ENCODE measurements at regions not wholly inside any gene's neighbourhood (a gene's known extent, or its start where the extent isn't known, plus 50 kb on each side); places are given as distances from the start of the nearest gene placed in this dataset.
A peak's percentile ranks its signal among the peaks of the same experiment; 100 is the strongest.

DNA sequence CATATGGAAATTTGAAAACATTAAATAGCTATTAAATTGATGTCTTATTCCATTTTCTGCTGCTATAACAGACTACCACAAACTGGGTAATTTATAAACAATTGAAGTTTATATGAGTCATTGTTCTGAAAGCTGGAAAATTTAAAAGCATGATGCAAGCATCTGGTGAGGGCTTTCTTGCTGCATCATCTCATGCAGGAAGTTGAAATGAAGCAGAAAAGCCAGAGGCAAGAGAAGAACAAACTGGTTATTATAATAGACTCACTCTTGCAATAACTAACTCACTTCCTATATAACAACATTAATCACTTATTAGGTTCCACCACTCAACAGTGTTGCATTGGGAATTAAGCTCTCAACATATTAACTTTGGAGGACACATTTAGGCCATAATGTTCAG lies 1277.4 kb downstream of the LRFN5 start:
- BruUV-seq (replicated peaks): no TSS peak

DNA sequence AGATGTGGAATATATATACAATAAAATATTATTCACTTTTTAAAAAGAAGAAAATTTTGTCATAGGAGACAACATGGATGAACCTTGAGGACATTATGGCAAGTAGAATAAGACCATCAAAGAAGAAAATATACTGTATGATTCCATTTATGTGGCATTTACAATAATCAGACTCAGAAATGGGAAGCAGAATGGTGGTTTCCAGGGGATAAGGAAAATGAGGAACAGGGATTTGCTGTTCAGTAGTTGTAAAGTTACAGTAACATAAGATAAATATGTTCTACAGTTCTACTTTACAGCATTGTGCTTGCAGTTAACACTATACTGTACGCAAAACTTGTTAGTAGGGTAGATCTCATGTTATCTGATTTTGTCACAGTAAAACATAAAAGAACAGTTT lies 1271.0 kb downstream of the LRFN5 start:
- H3K9me3 ChIP-seq (ENCODE audit: control insufficient read depth, insufficient read depth, low read depth, low read length): no peaks in the 10 kb centered on the region
- BruUV-seq (replicated peaks): no TSS peak
- no peaks in the 10 kb centered on the region for H3K36me3 ChIP-seq (ENCODE audit: control insufficient read depth, insufficient read depth, low read length)
- H3K27ac ChIP-seq (ENCODE audit: low read length): no peak overlapping the region
- DNase-seq (ENCODE audit: low read depth, low spot score) (no peak), ATAC-seq (no peak)
- H3K27me3 ChIP-seq (ENCODE audit: control insufficient read depth, insufficient read depth, low read length): no peaks in the 10 kb centered on the region
- intact Hi-C loops (cut with micrococcal nuclease; ENCODE audit: unreplicated experiment): no loop called here
- ChIA-PET CTCF (no interaction called here), POLR2A (no interaction called here)
- TF ChIP-seq POLR2AphosphoS5 (IDR thresholded peaks at IDR 0.05; ENCODE audit: low read depth, low read length) (no peak), SIN3A (IDR thresholded peaks at IDR 0.05; ENCODE audit: borderline replicate concordance, insufficient read depth, low read depth, low read length) (no peak), TCF7L2 (IDR thresholded peaks at IDR 0.05; ENCODE audit: low read depth, low read length) (no peak)
- TF ChIP-seq, protein P1, sequence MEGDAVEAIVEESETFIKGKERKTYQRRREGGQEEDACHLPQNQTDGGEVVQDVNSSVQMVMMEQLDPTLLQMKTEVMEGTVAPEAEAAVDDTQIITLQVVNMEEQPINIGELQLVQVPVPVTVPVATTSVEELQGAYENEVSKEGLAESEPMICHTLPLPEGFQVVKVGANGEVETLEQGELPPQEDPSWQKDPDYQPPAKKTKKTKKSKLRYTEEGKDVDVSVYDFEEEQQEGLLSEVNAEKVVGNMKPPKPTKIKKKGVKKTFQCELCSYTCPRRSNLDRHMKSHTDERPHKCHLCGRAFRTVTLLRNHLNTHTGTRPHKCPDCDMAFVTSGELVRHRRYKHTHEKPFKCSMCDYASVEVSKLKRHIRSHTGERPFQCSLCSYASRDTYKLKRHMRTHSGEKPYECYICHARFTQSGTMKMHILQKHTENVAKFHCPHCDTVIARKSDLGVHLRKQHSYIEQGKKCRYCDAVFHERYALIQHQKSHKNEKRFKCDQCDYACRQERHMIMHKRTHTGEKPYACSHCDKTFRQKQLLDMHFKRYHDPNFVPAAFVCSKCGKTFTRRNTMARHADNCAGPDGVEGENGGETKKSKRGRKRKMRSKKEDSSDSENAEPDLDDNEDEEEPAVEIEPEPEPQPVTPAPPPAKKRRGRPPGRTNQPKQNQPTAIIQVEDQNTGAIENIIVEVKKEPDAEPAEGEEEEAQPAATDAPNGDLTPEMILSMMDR (IDR thresholded peaks at IDR 0.05): no peak
- TF ChIP-seq, protein P2, sequence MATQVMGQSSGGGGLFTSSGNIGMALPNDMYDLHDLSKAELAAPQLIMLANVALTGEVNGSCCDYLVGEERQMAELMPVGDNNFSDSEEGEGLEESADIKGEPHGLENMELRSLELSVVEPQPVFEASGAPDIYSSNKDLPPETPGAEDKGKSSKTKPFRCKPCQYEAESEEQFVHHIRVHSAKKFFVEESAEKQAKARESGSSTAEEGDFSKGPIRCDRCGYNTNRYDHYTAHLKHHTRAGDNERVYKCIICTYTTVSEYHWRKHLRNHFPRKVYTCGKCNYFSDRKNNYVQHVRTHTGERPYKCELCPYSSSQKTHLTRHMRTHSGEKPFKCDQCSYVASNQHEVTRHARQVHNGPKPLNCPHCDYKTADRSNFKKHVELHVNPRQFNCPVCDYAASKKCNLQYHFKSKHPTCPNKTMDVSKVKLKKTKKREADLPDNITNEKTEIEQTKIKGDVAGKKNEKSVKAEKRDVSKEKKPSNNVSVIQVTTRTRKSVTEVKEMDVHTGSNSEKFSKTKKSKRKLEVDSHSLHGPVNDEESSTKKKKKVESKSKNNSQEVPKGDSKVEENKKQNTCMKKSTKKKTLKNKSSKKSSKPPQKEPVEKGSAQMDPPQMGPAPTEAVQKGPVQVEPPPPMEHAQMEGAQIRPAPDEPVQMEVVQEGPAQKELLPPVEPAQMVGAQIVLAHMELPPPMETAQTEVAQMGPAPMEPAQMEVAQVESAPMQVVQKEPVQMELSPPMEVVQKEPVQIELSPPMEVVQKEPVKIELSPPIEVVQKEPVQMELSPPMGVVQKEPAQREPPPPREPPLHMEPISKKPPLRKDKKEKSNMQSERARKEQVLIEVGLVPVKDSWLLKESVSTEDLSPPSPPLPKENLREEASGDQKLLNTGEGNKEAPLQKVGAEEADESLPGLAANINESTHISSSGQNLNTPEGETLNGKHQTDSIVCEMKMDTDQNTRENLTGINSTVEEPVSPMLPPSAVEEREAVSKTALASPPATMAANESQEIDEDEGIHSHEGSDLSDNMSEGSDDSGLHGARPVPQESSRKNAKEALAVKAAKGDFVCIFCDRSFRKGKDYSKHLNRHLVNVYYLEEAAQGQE (IDR thresholded peaks at IDR 0.05; ENCODE audit: insufficient read depth in 1 of 2, low read depth in 2 of 2, low read length in 1 of 2): no peak
- in situ Hi-C loops (cut with HindIII; ENCODE audit: low pct_unique_long_range_greater_than_20kb, low sequenced_read_pairs): no loop called here
- H3K4me1 ChIP-seq (ENCODE audit: control insufficient read depth, insufficient read depth, low read length): no peaks in the 10 kb centered on the region
- H3K4me3 ChIP-seq (ENCODE audit: low read depth in 2 of 2, low read length in 2 of 2): no peak overlapping the region

More for the DNA sequence above, 1277.4 kb downstream of the LRFN5 start:
- intact Hi-C loops (cut with micrococcal nuclease; ENCODE audit: unreplicated experiment) (no loop called here), in situ Hi-C loops (cut with HindIII; ENCODE audit: low pct_unique_long_range_greater_than_20kb, low sequenced_read_pairs) (no loop called here)
- POLR2A ChIA-PET: no interaction called here
- DNase-seq (ENCODE audit: low read depth, low spot score) (peak; percentile 2), ATAC-seq (no peak)
- TF ChIP-seq POLR2AphosphoS5 (IDR thresholded peaks at IDR 0.05; ENCODE audit: low read depth, low read length) (no peak), SIN3A (IDR thresholded peaks at IDR 0.05; ENCODE audit: borderline replicate concordance, insufficient read depth, low read depth, low read length) (no peak), TCF7L2 (IDR thresholded peaks at IDR 0.05; ENCODE audit: low read depth, low read length) (no peak)
- TF ChIP-seq, protein P1 (IDR thresholded peaks at IDR 0.05): no peak
- TF ChIP-seq, protein P2 (IDR thresholded peaks at IDR 0.05; ENCODE audit: insufficient read depth in 1 of 2, low read depth in 2 of 2, low read length in 1 of 2): no peak
- no peak overlapping the region for H3K27ac ChIP-seq (ENCODE audit: low read length)
- no peaks in the 10 kb centered on the region for H3K4me1 ChIP-seq (ENCODE audit: control insufficient read depth, insufficient read depth, low read length)
- H3K9me3 ChIP-seq (ENCODE audit: control insufficient read depth, insufficient read depth, low read depth, low read length): no peaks in the 10 kb centered on the region
- CTCF ChIA-PET: no interaction called here
- no peaks in the 10 kb centered on the region for H3K27me3 ChIP-seq (ENCODE audit: control insufficient read depth, insufficient read depth, low read length)
- H3K4me3 ChIP-seq (ENCODE audit: low read depth in 2 of 2, low read length in 2 of 2): no peak overlapping the region
- no peaks in the 10 kb centered on the region for H3K36me3 ChIP-seq (ENCODE audit: control insufficient read depth, insufficient read depth, low read length)

Measured in Panc1 (cell line).